ENCODE measurements at regions not wholly inside any gene's neighbourhood (a gene's known extent, or its start where the extent isn't known, plus 50 kb on each side); places are given as distances from the start of the nearest gene placed in this dataset.
"Not testable (repeated sequence)": the region's sequence is repeated elsewhere in the genome, so short reads cannot be mapped to it uniquely, and the experiment has no call there.

- no peaks in the 10 kb centered on the region for H3K9me3 Mint-ChIP-seq (ENCODE audit: unreplicated experiment)
- TF ChIP-seq CTCF (IDR thresholded peaks at IDR 0.05; ENCODE audit: partially characterized antibody, unreplicated experiment), result no peak
- H3K36me3 Mint-ChIP-seq (ENCODE audit: unreplicated experiment), result no peaks in the 10 kb centered on the region
- H3K4me1 Mint-ChIP-seq (ENCODE audit: low read depth, unreplicated experiment), result no peaks in the 10 kb centered on the region
- no peaks in the 10 kb centered on the region for H3K27me3 Mint-ChIP-seq (ENCODE audit: unreplicated experiment)
- DNase-seq, result no peak
- H3K4me3 Mint-ChIP-seq (ENCODE audit: unreplicated experiment), result no peak overlapping the region
- no peak overlapping the region for H3K27ac Mint-ChIP-seq (ENCODE audit: unreplicated experiment)
Measured at GRCh38 chr5:12952409-12952808, 992.1 kb downstream of the DNAH5 start.

GRCh38 chr5:12951846-12952245 is 992.6 kb downstream of the DNAH5 start:
- H3K4me1 Mint-ChIP-seq (ENCODE audit: low read depth, unreplicated experiment), result no peaks in the 10 kb centered on the region
- H3K27ac Mint-ChIP-seq (ENCODE audit: unreplicated experiment), result no peak overlapping the region
- no peak overlapping the region for H3K4me3 Mint-ChIP-seq (ENCODE audit: unreplicated experiment)
- no peaks in the 10 kb centered on the region for H3K9me3 Mint-ChIP-seq (ENCODE audit: unreplicated experiment)
- no peak for DNase-seq
- H3K36me3 Mint-ChIP-seq (ENCODE audit: unreplicated experiment), result no peaks in the 10 kb centered on the region
- no peak for TF ChIP-seq CTCF (IDR thresholded peaks at IDR 0.05; ENCODE audit: partially characterized antibody, unreplicated experiment)
- no peaks in the 10 kb centered on the region for H3K27me3 Mint-ChIP-seq (ENCODE audit: unreplicated experiment)

GRCh38 chr5:12947379-12947778 is 997.1 kb downstream of the DNAH5 start:
- no peaks in the 10 kb centered on the region for H3K4me1 Mint-ChIP-seq (ENCODE audit: low read depth, unreplicated experiment)
- DNase-seq, result no peak
- no peaks in the 10 kb centered on the region for H3K9me3 Mint-ChIP-seq (ENCODE audit: unreplicated experiment)
- no peak overlapping the region for H3K27ac Mint-ChIP-seq (ENCODE audit: unreplicated experiment)
- TF ChIP-seq CTCF (IDR thresholded peaks at IDR 0.05; ENCODE audit: partially characterized antibody, unreplicated experiment), result no peak
- H3K4me3 Mint-ChIP-seq (ENCODE audit: unreplicated experiment), result no peak overlapping the region
- H3K36me3 Mint-ChIP-seq (ENCODE audit: unreplicated experiment), result no peaks in the 10 kb centered on the region
- H3K27me3 Mint-ChIP-seq (ENCODE audit: unreplicated experiment), result no peaks in the 10 kb centered on the region

- H3K9me3 Mint-ChIP-seq (ENCODE audit: unreplicated experiment); H3K27me3 Mint-ChIP-seq (ENCODE audit: unreplicated experiment); H3K27ac Mint-ChIP-seq (ENCODE audit: unreplicated experiment); H3K36me3 Mint-ChIP-seq (ENCODE audit: unreplicated experiment); DNase-seq; H3K4me1 Mint-ChIP-seq (ENCODE audit: low read depth, unreplicated experiment); H3K4me3 Mint-ChIP-seq (ENCODE audit: unreplicated experiment): not testable (repeated sequence)
- peak; percentile 30 for TF ChIP-seq CTCF (IDR thresholded peaks at IDR 0.05; ENCODE audit: partially characterized antibody, unreplicated experiment)
Measured at GRCh38 chr5:12945477-12945876, 999.0 kb downstream of the DNAH5 start.

GRCh38 chr5:12936221-12936620 is 1008.3 kb downstream of the DNAH5 start:
- Mint-ChIP-seq H3K27me3 (ENCODE audit: unreplicated experiment) (no peaks in the 10 kb centered on the region), H3K9me3 (ENCODE audit: unreplicated experiment) (no peaks in the 10 kb centered on the region), H3K4me3 (ENCODE audit: unreplicated experiment) (no peak overlapping the region), H3K36me3 (ENCODE audit: unreplicated experiment) (no peaks in the 10 kb centered on the region), H3K4me1 (ENCODE audit: low read depth, unreplicated experiment) (no peaks in the 10 kb centered on the region), H3K27ac (ENCODE audit: unreplicated experiment) (no peak overlapping the region)
- DNase-seq, result no peak
- no peak for TF ChIP-seq CTCF (IDR thresholded peaks at IDR 0.05; ENCODE audit: partially characterized antibody, unreplicated experiment)
